NCI-H526 treated with DMSO at 0.1 percent for 48 hours (cell line): ENCODE measurements at regions not wholly inside any gene's neighbourhood (a gene's known extent, or its start where the extent isn't known, plus 50 kb on each side); places are given as distances from the start of the nearest gene placed in this dataset.
"Not testable (repeated sequence)": the region's sequence is repeated elsewhere in the genome, so short reads cannot be mapped to it uniquely, and the experiment has no call there.

Experiments
- DNase-seq: peaks from one replicate; lab custom pipeline; 2025; lab: John Stamatoyannopoulos, UW

GRCh38 chr6:133756078-133756695, 132.7 kb upstream of the TCF21 start:
- no peak for DNase-seq

DNA sequence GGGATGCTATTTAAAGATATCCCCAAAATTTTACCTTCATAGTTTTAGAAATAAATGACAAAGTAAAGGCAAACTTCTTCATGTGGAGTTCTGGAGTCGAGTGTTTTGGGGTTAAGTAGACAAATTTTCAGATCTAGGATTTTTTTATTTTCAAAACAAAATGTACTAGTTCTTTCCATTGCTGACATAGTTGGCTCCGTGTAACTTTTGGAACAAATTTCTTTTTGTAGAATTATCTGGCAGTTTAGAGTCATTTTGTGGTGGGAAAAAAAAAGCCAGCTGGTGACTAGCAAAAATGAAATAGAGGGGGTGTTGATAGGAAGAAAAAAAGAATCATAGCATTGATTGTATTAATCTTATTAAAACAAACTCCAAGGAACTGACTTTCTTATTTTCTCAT, 131.6 kb upstream of the TCF21 start:
- no peak for DNase-seq

- no peak for DNase-seq
Observed at GRCh38 chr6:133758815-133759335, 130.0 kb upstream of the TCF21 start.

DNA sequence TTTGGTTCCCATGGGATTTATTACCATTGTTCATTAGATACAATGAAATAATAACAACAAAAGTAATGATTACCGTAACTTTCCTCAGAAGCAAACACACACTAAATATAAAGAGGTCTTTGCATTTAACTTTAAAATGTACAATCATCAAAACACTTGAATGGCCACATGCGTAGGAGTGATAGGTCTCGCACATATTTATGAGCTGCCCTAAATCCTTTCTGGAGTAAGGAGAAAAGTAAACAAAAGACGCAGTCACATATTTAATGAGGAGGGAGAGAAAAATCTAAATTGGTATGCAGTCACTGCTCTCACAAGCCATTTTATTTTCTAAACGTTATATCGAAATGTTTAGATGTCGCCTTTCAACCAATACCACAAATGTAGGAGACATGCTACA, 129.4 kb upstream of the TCF21 start:
- no peak for DNase-seq

DNA sequence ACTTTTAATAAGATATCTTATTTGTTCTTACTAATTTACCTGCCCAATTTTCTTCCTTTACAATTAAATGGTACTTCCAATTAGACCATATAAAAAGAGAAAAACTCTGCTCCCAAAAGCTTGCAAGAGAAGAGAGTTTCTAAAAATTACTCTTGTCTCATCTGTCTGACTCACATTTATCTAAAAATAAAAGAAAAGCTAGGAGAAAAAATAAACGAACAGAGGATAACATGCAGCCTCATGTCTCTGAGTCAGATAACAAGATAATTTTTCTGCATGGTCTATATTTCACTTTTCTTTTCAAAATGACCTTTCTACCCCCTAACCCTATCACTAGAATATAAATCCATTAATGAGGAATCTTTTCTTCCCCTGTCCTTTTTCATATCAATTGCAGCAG, 127.2 kb upstream of the TCF21 start:
- no peak for DNase-seq

GRCh38 chr6:133764008-133764753, 124.7 kb upstream of the TCF21 start:
- DNase-seq: no peak

DNA sequence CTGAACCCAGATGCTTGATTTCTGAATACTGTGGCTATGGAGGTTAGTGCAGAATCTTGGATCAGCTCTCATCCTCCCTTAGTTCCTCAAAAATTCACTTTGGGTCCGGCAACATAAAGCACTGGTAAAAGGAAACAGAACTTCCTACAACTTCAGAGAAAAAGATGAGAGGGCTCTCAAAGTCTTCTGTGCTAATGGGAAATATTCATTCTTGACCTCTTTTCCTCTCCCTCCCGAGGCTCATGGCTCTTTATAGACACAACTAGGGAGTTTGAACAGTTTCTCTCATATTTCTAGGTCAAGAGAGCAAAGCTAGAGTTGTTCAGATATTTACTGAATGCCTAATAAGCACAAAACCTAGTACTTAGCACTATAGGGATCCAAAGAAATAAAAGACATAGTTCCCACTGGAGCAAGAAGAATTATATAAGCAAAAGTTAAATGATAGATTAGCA, 124.1 kb upstream of the TCF21 start:
- DNase-seq: no peak

- DNase-seq: no peak
Observed at GRCh38 chr6:133767357-133767970, 121.4 kb upstream of the TCF21 start.

GRCh38 chr6:133768656-133769295, 120.1 kb upstream of the TCF21 start:
- no peak for DNase-seq

DNA sequence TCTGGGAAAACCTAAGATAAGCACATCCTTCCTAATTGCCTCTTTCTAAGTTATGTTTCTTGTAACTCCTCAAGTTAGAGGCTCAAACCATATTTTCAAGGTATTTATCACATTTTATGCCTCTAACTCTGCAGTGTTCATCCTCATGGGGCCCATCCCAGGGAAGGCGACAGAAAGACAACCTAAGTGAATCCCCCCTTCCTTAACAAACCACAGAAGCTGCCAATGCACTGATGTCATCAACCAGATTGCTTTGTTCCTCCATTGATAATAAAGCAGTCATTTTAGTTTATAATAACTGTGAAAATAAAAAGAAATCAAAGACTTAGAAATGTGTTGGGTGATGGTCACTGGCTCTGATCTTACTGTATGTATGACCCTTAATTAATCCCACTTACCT, 119.5 kb upstream of the TCF21 start:
- DNase-seq: no peak

- no peak for DNase-seq
Observed at GRCh38 chr6:133772567-133772966, 116.3 kb upstream of the TCF21 start.

- DNase-seq: no peak
Observed at GRCh38 chr6:133773776-133774175, 115.1 kb upstream of the TCF21 start.

- DNase-seq: no peak
Observed at GRCh38 chr6:133774356-133774755, 114.6 kb upstream of the TCF21 start.

GRCh38 chr6:133778414-133779130, 110.3 kb upstream of the TCF21 start:
- DNase-seq: no peak

GRCh38 chr6:133779916-133780695, 108.8 kb upstream of the TCF21 start:
- no peak for DNase-seq

- no peak for DNase-seq
Observed at GRCh38 chr6:133786016-133786415, 102.9 kb upstream of the TCF21 start.

DNA sequence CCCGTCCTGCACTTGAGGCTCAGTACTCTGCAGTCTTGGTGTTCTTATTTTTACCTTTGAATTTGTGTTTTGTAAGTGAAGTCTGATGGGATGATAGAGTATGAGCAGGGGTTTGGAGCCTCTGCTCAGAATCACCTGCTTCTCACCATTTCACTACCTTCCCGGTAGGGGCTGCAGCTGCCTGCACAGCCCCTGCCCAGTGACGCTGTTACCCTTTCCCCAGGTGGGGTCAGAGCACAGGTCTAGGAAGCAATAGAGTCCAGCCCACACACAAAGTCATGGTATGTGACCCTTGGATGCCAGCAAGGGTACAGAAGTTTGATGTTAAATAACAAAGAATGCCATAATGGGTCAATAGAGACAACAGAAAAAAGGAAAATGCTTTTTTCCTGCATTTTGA, 101.8 kb upstream of the TCF21 start:
- DNase-seq: no peak

GRCh38 chr6:133787859-133788505, 100.9 kb upstream of the TCF21 start:
- DNase-seq: no peak

GRCh38 chr6:133788556-133788955, 100.4 kb upstream of the TCF21 start:
- no peak for DNase-seq

GRCh38 chr6:133789449-133789848, 99.5 kb upstream of the TCF21 start:
- not testable (repeated sequence) for DNase-seq

GRCh38 chr6:133790756-133791155, 98.2 kb upstream of the TCF21 start:
- not testable (repeated sequence) for DNase-seq
